Spleen (tissue), 11 donors: ENCODE measurements at regions not wholly inside any gene's neighbourhood (a gene's known extent, or its start where the extent isn't known, plus 50 kb on each side); places are given as distances from the start of the nearest gene placed in this dataset.

ENCODE experiments used
- DNase-seq: peaks from one replicate; pipeline ENCODE4 v3.0.0-alpha.2; 2020
- H3K27ac ChIP-seq, 8 donors: fragments of 200-600 bp; sonication (generic) in 7 of 8; 1 replicate in 4 of 8; 2 replicates in 4 of 8; pipeline versions ENCODE4 v1.5.0 to v1.8.0; 2016 to 2021; ENCODE audit warnings: inconsistent platforms in 4 of 8, mild to moderate bottlenecking in 4 of 8, moderate library complexity in 1 of 8
- H3K27me3 ChIP-seq, 7 donors: fragments of 200-600 bp; sonication (generic) in 6 of 7; replicated peaks in 1 of 7; 1 replicate in 4 of 7; 2 replicates in 3 of 7; pipeline versions ENCODE4 v1.5.0 to v1.8.0; 2016 to 2021; ENCODE audit warnings: inconsistent platforms in 3 of 7, mild to moderate bottlenecking in 1 of 7
- H3K36me3 ChIP-seq, 6 donors: fragments of 200-600 bp; sonication (generic) in 5 of 6; 1 replicate in 4 of 6; 2 replicates in 2 of 6; pipeline versions ENCODE4 v1.5.0 to v1.8.0; 2016 to 2021; ENCODE audit warnings: inconsistent platforms in 2 of 6
- H3K4me1 ChIP-seq, 6 donors: fragments of 200-600 bp; sonication (generic) in 5 of 6; 1 replicate in 3 of 6; 2 replicates in 3 of 6; pipeline versions ENCODE4 v1.5.0 to v1.8.0; 2016 to 2021; ENCODE audit warnings: inconsistent platforms in 3 of 6
- H3K4me3 ChIP-seq, 8 donors: fragments of 200-600 bp; sonication (generic) in 7 of 8; 1 replicate in 4 of 8; 2 replicates in 4 of 8; pipeline versions ENCODE4 v1.5.0 to v1.8.0; 2016 to 2021; ENCODE audit warnings: inconsistent platforms in 4 of 8, mild to moderate bottlenecking in 4 of 8, moderate library complexity in 2 of 8
- H3K9me3 ChIP-seq, 8 donors: fragments of 200-600 bp; sonication (generic) in 7 of 8; 1 replicate in 4 of 8; 2 replicates in 4 of 8; pipeline versions ENCODE4 v1.5.0 to v1.8.0; 2016 to 2021; ENCODE audit warnings: inconsistent platforms in 4 of 8
- POLR2A ChIP-seq, 3 donors: fragments of 450-650 bp; IDR thresholded peaks; one replicate each; pipeline ENCODE4 v1.5.1; 2017; ENCODE audit warnings: antibody characterized with exemption in 3 of 3, mild to moderate bottlenecking in 1 of 3
- POLR2AphosphoS5 ChIP-seq, 3 donors: sonication (generic); formaldehyde crosslinking; IDR thresholded peaks; one replicate each; pipeline ENCODE4 v1.5.1; 2017; ENCODE audit warnings: antibody characterized with exemption in 3 of 3
- WGBS, 5 donors: extraction: QIAGEN DNeasy Blood & Tissue Kit in 3 of 5; methylation state at CpG; one replicate each; pipeline versions ENCODE4 v1.1.5 to v1.1.7; 2013 to 2018; 5-methylcytosine and 5-hydroxymethylcytosine counted together
- intact Hi-C: fragments of 100-400 bp; cut with DNase I; formaldehyde crosslinking; loops from one replicate; pipeline ENCODE4 v1.15.0; 2023; ENCODE audit warnings: low total_unique reads
- TF ChIP-seq, protein P1 (sequence below), 11 experiments: fragments of 200-600 bp in 7 of 11; fragments of 450-650 bp in 4 of 11; sonication (generic) in 4 of 11; IDR thresholded peaks in 8 of 11; conservative IDR thresholded peaks in 3 of 11; 1 replicate in 7 of 11; 2 replicates in 4 of 11; pipeline versions ENCODE4 v1.4.0 to v1.8.0; 2016 to 2021; ENCODE audit warnings: antibody characterized with exemption in 11 of 11, inconsistent platforms in 4 of 11, mild to moderate bottlenecking in 1 of 11
- donor health status: healthy with polysubstance abuse.
- donor health status: DM: no; HTN: no; CAD: no; lungs with moderate emphysema.
- donor health status: DM: no; HTN: no; CAD: no.
- donor health status: Bipolar disorder and iron deficiency.
- donor health status: healthy.
- donor health status: DM: no; HTN: no; CAD: no.
- donor health status: DM: yes; HTN: yes; CAD: no.

DNA sequence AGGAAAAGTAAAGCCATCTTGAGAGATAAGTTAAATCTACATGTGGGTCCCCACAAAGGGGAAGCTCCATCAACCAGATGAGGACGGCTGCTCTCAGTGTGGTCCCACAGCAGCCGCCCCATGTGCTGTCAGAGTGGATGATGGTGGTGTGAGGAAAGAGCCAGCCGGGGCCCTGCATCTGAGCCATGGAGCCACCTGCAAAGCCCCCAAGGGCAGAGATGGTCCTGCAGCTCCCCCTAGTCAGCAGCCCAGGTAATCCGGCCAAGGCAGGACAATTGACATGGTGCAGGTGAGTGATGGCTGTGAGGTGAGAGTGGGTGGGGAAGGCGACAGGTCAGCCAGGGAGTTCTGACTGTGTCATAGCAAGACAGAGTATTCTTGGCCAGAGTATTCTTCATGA is 458.8 kb downstream of the ICE1 start:
- no peaks in the 10 kb centered on the region for H3K36me3 ChIP-seq
- intact Hi-C loops = loop anchor here (10.0 kb wide), 1 partner anchor 386 kb away; no protein-coding TSS in a partner anchor
- no peaks in the 10 kb centered on the region for H3K4me1 ChIP-seq
- H3K4me3 ChIP-seq = no peak overlapping the region
- peaks cover 0 to 6% (median 0%) of the 10 kb centered on the region in 7 donors for H3K27me3 ChIP-seq
- TF ChIP-seq, protein P1, sequence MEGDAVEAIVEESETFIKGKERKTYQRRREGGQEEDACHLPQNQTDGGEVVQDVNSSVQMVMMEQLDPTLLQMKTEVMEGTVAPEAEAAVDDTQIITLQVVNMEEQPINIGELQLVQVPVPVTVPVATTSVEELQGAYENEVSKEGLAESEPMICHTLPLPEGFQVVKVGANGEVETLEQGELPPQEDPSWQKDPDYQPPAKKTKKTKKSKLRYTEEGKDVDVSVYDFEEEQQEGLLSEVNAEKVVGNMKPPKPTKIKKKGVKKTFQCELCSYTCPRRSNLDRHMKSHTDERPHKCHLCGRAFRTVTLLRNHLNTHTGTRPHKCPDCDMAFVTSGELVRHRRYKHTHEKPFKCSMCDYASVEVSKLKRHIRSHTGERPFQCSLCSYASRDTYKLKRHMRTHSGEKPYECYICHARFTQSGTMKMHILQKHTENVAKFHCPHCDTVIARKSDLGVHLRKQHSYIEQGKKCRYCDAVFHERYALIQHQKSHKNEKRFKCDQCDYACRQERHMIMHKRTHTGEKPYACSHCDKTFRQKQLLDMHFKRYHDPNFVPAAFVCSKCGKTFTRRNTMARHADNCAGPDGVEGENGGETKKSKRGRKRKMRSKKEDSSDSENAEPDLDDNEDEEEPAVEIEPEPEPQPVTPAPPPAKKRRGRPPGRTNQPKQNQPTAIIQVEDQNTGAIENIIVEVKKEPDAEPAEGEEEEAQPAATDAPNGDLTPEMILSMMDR (IDR thresholded peaks at IDR 0.05 in 8 of 11, conservative IDR thresholded peaks at IDR 0.05 in 3 of 11) = no peak
- no peak for TF ChIP-seq POLR2AphosphoS5 (IDR thresholded peaks at IDR 0.05)
- no peak for TF ChIP-seq POLR2A (IDR thresholded peaks at IDR 0.05)
- H3K9me3 ChIP-seq = no peaks in the 10 kb centered on the region
- no peak for DNase-seq
- no peak overlapping the region for H3K27ac ChIP-seq
- WGBS, 5 donors = 42 to 62% (median 59%) methylated on average over 5 of the region's 5 CpGs

DNA sequence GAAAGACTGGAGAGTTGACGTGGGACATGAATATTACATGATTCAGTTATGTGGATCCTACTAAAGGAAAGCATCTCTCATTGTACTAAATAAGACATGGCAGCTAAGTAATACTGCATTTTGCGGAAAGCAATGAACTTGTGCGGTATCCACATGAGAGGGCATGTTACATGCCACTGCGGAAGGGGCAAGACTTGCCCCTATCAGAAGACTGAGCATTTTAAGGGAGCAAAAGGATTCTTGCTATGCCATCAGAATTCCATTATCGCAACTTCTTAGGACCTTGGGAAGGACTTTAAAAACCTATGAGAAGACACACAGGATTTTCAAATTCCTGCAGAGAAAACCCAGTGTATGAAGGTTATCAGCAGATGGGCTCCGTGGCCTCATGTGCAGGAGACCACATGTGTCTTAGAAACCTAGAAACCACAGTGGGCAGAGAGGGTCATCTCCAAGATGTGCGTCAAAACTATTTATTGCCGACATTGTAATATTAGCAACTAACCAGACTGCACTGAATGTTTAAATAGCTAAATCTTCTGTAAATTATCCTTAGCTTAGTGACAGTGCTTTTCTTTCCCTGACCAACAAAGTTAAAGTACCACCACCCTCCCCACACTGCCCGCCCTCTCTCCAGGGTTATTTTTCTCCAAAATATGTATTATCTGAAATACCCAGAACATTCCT is 457.7 kb downstream of the ICE1 start:
- H3K36me3 ChIP-seq = no peaks in the 10 kb centered on the region
- no peak overlapping the region for H3K4me3 ChIP-seq
- TF ChIP-seq POLR2AphosphoS5 (IDR thresholded peaks at IDR 0.05) = no peak
- TF ChIP-seq, protein P1 (IDR thresholded peaks at IDR 0.05 in 8 of 11, conservative IDR thresholded peaks at IDR 0.05 in 3 of 11) = no peak
- TF ChIP-seq POLR2A (IDR thresholded peaks at IDR 0.05) = no peak
- DNase-seq = no peak
- peaks cover 0 to 4% (median 0%) of the 10 kb centered on the region in 7 donors for H3K27me3 ChIP-seq
- intact Hi-C loops = loop anchor here (10.0 kb wide), 1 partner anchor 385 kb away; no protein-coding TSS in a partner anchor
- no peak overlapping the region for H3K27ac ChIP-seq
- H3K4me1 ChIP-seq = no peaks in the 10 kb centered on the region
- H3K9me3 ChIP-seq = no peaks in the 10 kb centered on the region
- 88 to 96% (median 91%) methylated on average over 9 of the region's 9 CpGs for WGBS, 5 donors

DNA sequence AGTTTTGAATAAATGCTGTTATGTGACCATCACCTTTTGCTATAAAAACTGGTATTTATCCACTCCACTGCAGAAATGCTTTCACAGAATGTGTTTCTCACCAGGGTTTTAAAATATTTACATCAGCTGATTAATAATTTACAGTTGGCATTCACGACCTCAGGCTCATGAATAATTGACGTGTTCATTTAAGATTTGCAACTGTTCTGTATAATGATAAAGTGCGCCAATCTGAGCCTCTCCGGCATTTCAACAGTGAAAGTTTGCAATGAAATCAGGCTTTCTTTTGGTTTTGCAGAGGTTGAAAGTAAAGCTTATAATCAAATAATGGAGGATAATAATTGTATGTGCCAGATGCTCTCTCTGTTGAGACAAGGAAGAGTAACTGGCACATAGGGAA is 434.9 kb downstream of the ICE1 start:
- H3K4me1 ChIP-seq = no peaks in the 10 kb centered on the region
- no peaks in the 10 kb centered on the region for H3K36me3 ChIP-seq
- no peaks in the 10 kb centered on the region for H3K27me3 ChIP-seq
- 88 to 94% (median 93%) methylated on average over 4 of the region's 4 CpGs for WGBS, 5 donors
- H3K4me3 ChIP-seq = no peak overlapping the region
- TF ChIP-seq POLR2AphosphoS5 (IDR thresholded peaks at IDR 0.05) (no peak), POLR2A (IDR thresholded peaks at IDR 0.05) (no peak)
- TF ChIP-seq, protein P1 (IDR thresholded peaks at IDR 0.05 in 8 of 11, conservative IDR thresholded peaks at IDR 0.05 in 3 of 11) = no peak
- no peak for DNase-seq
- H3K9me3 ChIP-seq = no peaks in the 10 kb centered on the region
- no peak overlapping the region for H3K27ac ChIP-seq
- intact Hi-C loops = no loop called here

DNA sequence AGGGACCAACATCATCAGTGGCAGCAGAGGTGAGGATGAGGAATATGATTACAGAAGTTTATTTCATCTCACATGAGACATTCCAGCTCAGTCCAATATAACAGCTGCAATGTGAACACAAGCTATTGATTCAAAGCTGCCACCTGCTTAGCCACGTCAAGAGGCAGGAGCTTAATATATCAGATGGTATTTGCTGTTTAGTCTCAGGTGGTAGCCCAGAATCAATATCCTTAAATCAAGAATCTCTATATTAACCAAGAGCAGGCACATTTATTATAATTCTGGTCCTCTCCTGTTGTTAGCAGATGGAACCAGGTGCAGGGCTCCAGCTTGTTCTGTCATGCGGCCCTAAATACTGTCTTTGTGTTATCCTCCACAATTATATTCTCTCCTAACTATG is 431.6 kb downstream of the ICE1 start:
- TF ChIP-seq POLR2A (IDR thresholded peaks at IDR 0.05) (no peak), POLR2AphosphoS5 (IDR thresholded peaks at IDR 0.05) (no peak)
- TF ChIP-seq, protein P1 (IDR thresholded peaks at IDR 0.05 in 8 of 11, conservative IDR thresholded peaks at IDR 0.05 in 3 of 11) = no peak
- intact Hi-C loops = no loop called here
- DNase-seq = no peak
- H3K9me3 ChIP-seq = peaks cover 0 to 8% (median 0%) of the 10 kb centered on the region in 8 donors
- no peak overlapping the region for H3K4me3 ChIP-seq
- H3K27me3 ChIP-seq = no peaks in the 10 kb centered on the region
- WGBS, 5 donors = 85 to 95% (median 89%) methylated on average over 2 of the region's 2 CpGs
- no peaks in the 10 kb centered on the region for H3K36me3 ChIP-seq
- H3K27ac ChIP-seq = no peak overlapping the region
- H3K4me1 ChIP-seq = no peaks in the 10 kb centered on the region
